Naive thymus-derived CD4-positive, alpha-beta T cell (primary cell): ENCODE measurements at regions not wholly inside any gene's neighbourhood (a gene's known extent, or its start where the extent isn't known, plus 50 kb on each side); places are given as distances from the start of the nearest gene placed in this dataset.
A peak's percentile ranks its signal among the peaks of the same experiment; 100 is the strongest.
"Not testable (repeated sequence)": the region's sequence is repeated elsewhere in the genome, so short reads cannot be mapped to it uniquely, and the experiment has no call there.

Experiments
- ATAC-seq: fragments of 150-1000 bp; cut with Tn5 transposase; 2 replicates; pipeline ENCODE4 v1.10.0; 2021; ENCODE audit warnings: mild to moderate bottlenecking, moderate library complexity
- CTCF ChIA-PET: fragments of 350-600 bp; sonication (Branson Sonifier 250); formaldehyde crosslinking; loops from one replicate; lab custom pipeline; 2021; ENCODE audit warnings: antibody characterized with exemption; lab: Charles Lee
- POLR2A ChIA-PET: fragments of 350-600 bp; sonication (Branson Sonifier 250); formaldehyde crosslinking; loops from one replicate; lab custom pipeline; 2021; ENCODE audit warnings: antibody characterized with exemption, inconsistent platforms; lab: Charles Lee
- DNase-seq, 9 donors: peaks; one replicate each; pipeline versions ENCODE4 v3.0.0 to v3.0.0-alpha.2; 2020 to 2022; ENCODE audit warnings: mixed read lengths in 1 of 9
- H3K27ac ChIP-seq: one replicate; pipeline ENCODE4 v1.7.0; 2013; ENCODE audit warnings: mild to moderate bottlenecking, low read depth, low read length, moderate library complexity
- H3K27me3 ChIP-seq, 2 donors: one replicate each; pipeline ENCODE4 v1.7.0; 2013; ENCODE audit warnings: low read length in 2 of 2, mild to moderate bottlenecking in 2 of 2, moderate library complexity in 2 of 2; ENCODE audit not compliant: control insufficient read depth in 2 of 2, insufficient read depth in 2 of 2
- H3K36me3 ChIP-seq, 3 experiments: 1 replicate in 2 of 3; 2 replicates in 1 of 3; pipeline ENCODE4 v1.7.0; 2013; ENCODE audit warnings: low read length in 3 of 3, mild to moderate bottlenecking in 3 of 3, moderate library complexity in 1 of 3; ENCODE audit not compliant: insufficient read depth in 3 of 3, control insufficient read depth in 2 of 3
- H3K4me1 ChIP-seq, 2 donors: one replicate each; pipeline ENCODE4 v1.7.0; 2013; ENCODE audit warnings: low read length in 2 of 2, mild to moderate bottlenecking in 2 of 2, moderate library complexity in 1 of 2; ENCODE audit not compliant: control insufficient read depth in 2 of 2, insufficient read depth in 2 of 2
- H3K4me3 ChIP-seq: 2 replicates; pipeline ENCODE4 v1.7.0; 2013; ENCODE audit warnings: mild to moderate bottlenecking, low read length
- H3K9me3 ChIP-seq, 3 experiments: 1 replicate in 2 of 3; 2 replicates in 1 of 3; pipeline ENCODE4 v1.7.0; 2013; ENCODE audit warnings: low read length in 3 of 3; ENCODE audit not compliant: control insufficient read depth in 2 of 3
- H3K27ac Mint-ChIP-seq, 9 donors: one replicate each; pipeline ENCODE4 v1.8.0; 2020 to 2022; ENCODE audit warnings: mixed read lengths in 9 of 9, mild to moderate bottlenecking in 8 of 9, moderate library complexity in 5 of 9, inconsistent platforms in 2 of 9
- H3K27me3 Mint-ChIP-seq, 5 donors: one replicate each; pipeline ENCODE4 v1.8.0; 2021 to 2022; ENCODE audit warnings: mixed read lengths in 5 of 5, mild to moderate bottlenecking in 1 of 5
- H3K36me3 Mint-ChIP-seq, 5 donors: one replicate each; pipeline ENCODE4 v1.8.0; 2020 to 2022; ENCODE audit warnings: mixed read lengths in 5 of 5, mild to moderate bottlenecking in 3 of 5, inconsistent platforms in 1 of 5
- H3K4me1 Mint-ChIP-seq, 7 donors: one replicate each; pipeline ENCODE4 v1.8.0; 2020 to 2022; ENCODE audit warnings: mixed read lengths in 7 of 7, mild to moderate bottlenecking in 3 of 7, inconsistent platforms in 1 of 7
- H3K4me3 Mint-ChIP-seq, 10 donors: one replicate each; pipeline ENCODE4 v1.8.0; 2020 to 2022; ENCODE audit warnings: mild to moderate bottlenecking in 10 of 10, mixed read lengths in 10 of 10, moderate library complexity in 6 of 10, inconsistent platforms in 2 of 10
- H3K9me3 Mint-ChIP-seq, 11 donors: one replicate each; pipeline ENCODE4 v1.8.0; 2020 to 2022; ENCODE audit warnings: mixed read lengths in 11 of 11, mild to moderate bottlenecking in 4 of 11, inconsistent platforms in 1 of 11, moderate library complexity in 1 of 11
- intact Hi-C, 2 donors: fragments of 100-400 bp; cut with micrococcal nuclease; formaldehyde crosslinking; loops; one replicate each; pipeline ENCODE4 v1.15.1; 2023

- H3K4me1 Mint-ChIP-seq: peaks cover 0 to 5% (median 0%) of the 10 kb centered on the region in 7 donors
- ChIA-PET CTCF (no interaction called here), POLR2A (no interaction called here)
- Histone ChIP-seq H3K9me3 (no peaks in the 10 kb centered on the region), H3K4me1 (no peaks in the 10 kb centered on the region), H3K27ac (no peak overlapping the region), H3K27me3 (no peaks in the 10 kb centered on the region), H3K36me3 (no peaks in the 10 kb centered on the region), H3K4me3 (no peak overlapping the region)
- H3K4me3 Mint-ChIP-seq: no peak overlapping the region
- ATAC-seq: no peak
- H3K36me3 Mint-ChIP-seq: no peaks in the 10 kb centered on the region
- H3K27ac Mint-ChIP-seq: peak overlapping the region in 1 of 9 donors; percentile 88
- H3K27me3 Mint-ChIP-seq: peaks cover 0 to 15% (median 7%) of the 10 kb centered on the region in 5 donors
- DNase-seq: no peak
- H3K9me3 Mint-ChIP-seq: peaks cover 0 to 5% (median 0%) of the 10 kb centered on the region in 11 donors
- intact Hi-C loops: no loop called here
Observed at GRCh38 chr9:38482918-38483592, 58.8 kb upstream of the IGFBPL1 start.

GRCh38 chr9:38478211-38478610 is 54.0 kb upstream of the IGFBPL1 start:
- POLR2A ChIA-PET: no interaction called here
- ATAC-seq: no peak
- Mint-ChIP-seq H3K36me3 (peaks cover 0 to 12% (median 7%) of the 10 kb centered on the region in 5 donors), H3K4me3 (no peak overlapping the region), H3K9me3 (peaks cover 0 to 18% (median 8%) of the 10 kb centered on the region in 11 donors), H3K27me3 (peaks cover 0 to 2% (median 1%) of the 10 kb centered on the region in 5 donors), H3K27ac (no peak overlapping the region), H3K4me1 (peaks cover 0 to 2% (median 0%) of the 10 kb centered on the region in 7 donors)
- no peaks in the 10 kb centered on the region for H3K36me3 ChIP-seq
- CTCF ChIA-PET: no interaction called here
- no peaks in the 10 kb centered on the region for H3K9me3 ChIP-seq
- DNase-seq: no peak
- H3K4me1 ChIP-seq: no peaks in the 10 kb centered on the region
- no peak overlapping the region for H3K4me3 ChIP-seq
- intact Hi-C loops: no loop called here
- no peaks in the 10 kb centered on the region for H3K27me3 ChIP-seq
- no peak overlapping the region for H3K27ac ChIP-seq

GRCh38 chr9:38474476-38474875 is 50.2 kb upstream of the IGFBPL1 start:
- H3K9me3 ChIP-seq, H3K4me3 Mint-ChIP-seq, H3K27me3 ChIP-seq, H3K4me3 ChIP-seq, H3K36me3 ChIP-seq, CTCF ChIA-PET, DNase-seq, H3K27ac ChIP-seq, H3K27me3 Mint-ChIP-seq, H3K4me1 Mint-ChIP-seq, H3K4me1 ChIP-seq, H3K27ac Mint-ChIP-seq, ATAC-seq, intact Hi-C loops, POLR2A ChIA-PET: not testable (repeated sequence)
- Mint-ChIP-seq H3K36me3 (peaks cover 0 to 18% (median 7%) of the 10 kb centered on the region in 5 donors), H3K9me3 (peaks cover 0 to 18% (median 9%) of the 10 kb centered on the region in 11 donors)
